GM12801 (cell line): ENCODE measurements at regions not wholly inside any gene's neighbourhood (a gene's known extent, or its start where the extent isn't known, plus 50 kb on each side); places are given as distances from the start of the nearest gene placed in this dataset.

Experiments used
- TF ChIP-seq, protein P1 (sequence below): IDR thresholded peaks from one replicate; pipeline ENCODE4 v1.5.1; 2011; ENCODE audit warnings: control low read depth; ENCODE audit not compliant: insufficient read length; ENCODE audit errors: extremely low read depth

DNA sequence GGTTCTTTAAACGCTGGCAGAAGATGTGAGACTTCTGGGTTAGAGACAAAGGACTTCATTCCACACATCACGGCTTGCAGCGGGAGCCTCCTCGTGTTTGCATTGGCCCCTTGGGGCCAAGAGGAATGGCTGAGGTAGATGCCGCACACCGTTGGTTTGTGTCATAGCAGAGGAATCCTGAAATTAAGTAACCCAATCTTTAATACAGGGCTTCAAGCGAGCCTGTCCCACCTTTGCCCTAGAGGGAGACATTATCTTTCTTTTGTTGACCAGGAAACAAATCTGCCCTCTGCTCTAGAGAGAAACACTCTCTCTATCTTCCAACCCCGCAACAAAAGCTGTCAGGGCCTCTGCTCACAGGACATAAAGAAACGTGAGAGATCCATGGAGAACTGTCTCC, 277.5 kb upstream of the ZFP64 start:
- TF ChIP-seq, protein P1, sequence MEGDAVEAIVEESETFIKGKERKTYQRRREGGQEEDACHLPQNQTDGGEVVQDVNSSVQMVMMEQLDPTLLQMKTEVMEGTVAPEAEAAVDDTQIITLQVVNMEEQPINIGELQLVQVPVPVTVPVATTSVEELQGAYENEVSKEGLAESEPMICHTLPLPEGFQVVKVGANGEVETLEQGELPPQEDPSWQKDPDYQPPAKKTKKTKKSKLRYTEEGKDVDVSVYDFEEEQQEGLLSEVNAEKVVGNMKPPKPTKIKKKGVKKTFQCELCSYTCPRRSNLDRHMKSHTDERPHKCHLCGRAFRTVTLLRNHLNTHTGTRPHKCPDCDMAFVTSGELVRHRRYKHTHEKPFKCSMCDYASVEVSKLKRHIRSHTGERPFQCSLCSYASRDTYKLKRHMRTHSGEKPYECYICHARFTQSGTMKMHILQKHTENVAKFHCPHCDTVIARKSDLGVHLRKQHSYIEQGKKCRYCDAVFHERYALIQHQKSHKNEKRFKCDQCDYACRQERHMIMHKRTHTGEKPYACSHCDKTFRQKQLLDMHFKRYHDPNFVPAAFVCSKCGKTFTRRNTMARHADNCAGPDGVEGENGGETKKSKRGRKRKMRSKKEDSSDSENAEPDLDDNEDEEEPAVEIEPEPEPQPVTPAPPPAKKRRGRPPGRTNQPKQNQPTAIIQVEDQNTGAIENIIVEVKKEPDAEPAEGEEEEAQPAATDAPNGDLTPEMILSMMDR = no peak

GRCh38 chr20:52465991-52466390, 274.4 kb upstream of the ZFP64 start:
- TF ChIP-seq, protein P1 = no peak

DNA sequence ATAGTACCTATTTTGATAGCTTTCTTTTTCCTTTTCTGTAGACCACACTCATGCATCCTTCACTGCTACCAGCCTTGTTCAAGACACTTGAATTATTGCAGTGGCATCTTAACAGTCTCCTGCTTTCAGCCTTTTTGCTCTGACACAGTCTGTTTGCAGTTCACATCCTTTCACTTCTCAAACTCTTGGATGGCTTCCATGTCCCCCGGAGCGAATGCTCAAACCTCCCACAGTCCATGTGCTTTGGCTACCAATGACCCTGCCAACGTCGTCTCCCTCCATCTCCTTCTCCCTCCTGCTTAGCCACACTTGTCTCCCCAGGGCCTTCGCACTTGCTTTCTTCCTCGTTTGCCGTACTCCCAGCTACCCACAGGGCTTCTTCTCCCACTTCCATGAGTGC, 270.0 kb upstream of the ZFP64 start:
- TF ChIP-seq, protein P1 = no peak

- TF ChIP-seq, protein P1 = no peak
These were observed 267.6 kb upstream of the ZFP64 start for GRCh38 chr20:52459150-52459549.

DNA sequence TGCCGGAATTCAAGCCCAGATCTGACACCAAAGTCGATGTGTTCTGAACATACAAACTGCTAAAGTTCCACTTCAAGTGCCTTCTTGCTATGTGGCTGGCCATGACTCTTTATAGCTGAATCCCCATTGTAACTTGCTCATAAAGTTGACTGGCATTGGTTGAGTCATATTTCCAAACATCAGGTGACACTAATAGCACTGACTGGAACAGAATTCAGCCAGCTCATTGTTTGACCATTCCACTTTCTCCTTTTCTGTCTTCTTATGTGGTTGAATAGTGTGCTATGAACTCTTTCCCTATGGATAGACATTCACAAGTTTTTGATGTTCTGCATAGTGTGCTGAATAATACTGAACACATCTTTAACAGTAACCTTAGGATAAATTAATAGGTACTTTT, 266.2 kb upstream of the ZFP64 start:
- TF ChIP-seq, protein P1 = no peak

GRCh38 chr20:52454660-52455059, 263.1 kb upstream of the ZFP64 start:
- TF ChIP-seq, protein P1 = no peak

GRCh38 chr20:52448513-52449232, 257.1 kb upstream of the ZFP64 start:
- TF ChIP-seq, protein P1 = no peak

- TF ChIP-seq, protein P1 = no peak
These were observed 255.6 kb upstream of the ZFP64 start for GRCh38 chr20:52447225-52447551.
